RWPE2 (cell line): ENCODE measurements at regions not wholly inside any gene's neighbourhood (a gene's known extent, or its start where the extent isn't known, plus 50 kb on each side); places are given as distances from the start of the nearest gene placed in this dataset.

Experiments
- ATAC-seq: fragments of 200-7000 bp; cut with Tn5 transposase; 3 replicates; pipeline ENCODE4 v1.9.1; 2021; ENCODE audit warnings: low read depth
- DNase-seq: peaks from one replicate; pipeline ENCODE4 v3.0.0-alpha.2; 2020; ENCODE audit warnings: low spot score
- H3K27ac ChIP-seq: fragments of 450-650 bp; 2 replicates; pipeline ENCODE4 v1.5.1; 2017; ENCODE audit warnings: mild to moderate bottlenecking; ENCODE audit not compliant: poor library complexity, severe bottlenecking
- H3K27me3 ChIP-seq: fragments of 250-450 bp; sonication (Bioruptor Pico); 2 replicates; pipeline ENCODE4 v1.5.1; 2021; ENCODE audit warnings: mild to moderate bottlenecking, moderate library complexity; ENCODE audit not compliant: insufficient read depth, poor library complexity, severe bottlenecking
- H3K36me3 ChIP-seq: fragments of 250-450 bp; sonication (Bioruptor Pico); 2 replicates; pipeline ENCODE4 v1.5.1; 2020; ENCODE audit warnings: low read depth, mild to moderate bottlenecking, moderate library complexity
- H3K4me1 ChIP-seq: fragments of 250-450 bp; sonication (Bioruptor Pico); 2 replicates; pipeline ENCODE4 v1.5.1; 2021; ENCODE audit warnings: mild to moderate bottlenecking, moderate library complexity; ENCODE audit not compliant: insufficient read depth, poor library complexity, severe bottlenecking
- H3K4me3 ChIP-seq: fragments of 250-450 bp; sonication (Bioruptor Pico); 2 replicates; pipeline ENCODE4 v1.5.1; 2021; ENCODE audit warnings: mild to moderate bottlenecking, moderate library complexity; ENCODE audit not compliant: severe bottlenecking
- H3K9me3 ChIP-seq: fragments of 250-450 bp; sonication (Bioruptor Pico); 2 replicates; pipeline ENCODE4 v1.5.1; 2021; ENCODE audit warnings: mild to moderate bottlenecking, moderate library complexity; ENCODE audit not compliant: severe bottlenecking
- TF ChIP-seq, protein P1 (sequence below): fragments of 450-650 bp; IDR thresholded peaks from one replicate; pipeline ENCODE4 v1.5.1; 2017; ENCODE audit warnings: mild to moderate bottlenecking, moderate library complexity; ENCODE audit not compliant: poor library complexity, severe bottlenecking

GRCh38 chr10:22852712-22853353, 75.0 kb upstream of the ARMC3 start:
- no peak for ATAC-seq
- H3K27me3 ChIP-seq: no peaks in the 10 kb centered on the region
- no peak overlapping the region for H3K27ac ChIP-seq
- H3K9me3 ChIP-seq: no peaks in the 10 kb centered on the region
- no peaks in the 10 kb centered on the region for H3K4me1 ChIP-seq
- DNase-seq: no peak
- H3K4me3 ChIP-seq: no peak overlapping the region
- H3K36me3 ChIP-seq: no peaks in the 10 kb centered on the region
- TF ChIP-seq, protein P1, sequence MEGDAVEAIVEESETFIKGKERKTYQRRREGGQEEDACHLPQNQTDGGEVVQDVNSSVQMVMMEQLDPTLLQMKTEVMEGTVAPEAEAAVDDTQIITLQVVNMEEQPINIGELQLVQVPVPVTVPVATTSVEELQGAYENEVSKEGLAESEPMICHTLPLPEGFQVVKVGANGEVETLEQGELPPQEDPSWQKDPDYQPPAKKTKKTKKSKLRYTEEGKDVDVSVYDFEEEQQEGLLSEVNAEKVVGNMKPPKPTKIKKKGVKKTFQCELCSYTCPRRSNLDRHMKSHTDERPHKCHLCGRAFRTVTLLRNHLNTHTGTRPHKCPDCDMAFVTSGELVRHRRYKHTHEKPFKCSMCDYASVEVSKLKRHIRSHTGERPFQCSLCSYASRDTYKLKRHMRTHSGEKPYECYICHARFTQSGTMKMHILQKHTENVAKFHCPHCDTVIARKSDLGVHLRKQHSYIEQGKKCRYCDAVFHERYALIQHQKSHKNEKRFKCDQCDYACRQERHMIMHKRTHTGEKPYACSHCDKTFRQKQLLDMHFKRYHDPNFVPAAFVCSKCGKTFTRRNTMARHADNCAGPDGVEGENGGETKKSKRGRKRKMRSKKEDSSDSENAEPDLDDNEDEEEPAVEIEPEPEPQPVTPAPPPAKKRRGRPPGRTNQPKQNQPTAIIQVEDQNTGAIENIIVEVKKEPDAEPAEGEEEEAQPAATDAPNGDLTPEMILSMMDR: no peak

DNA sequence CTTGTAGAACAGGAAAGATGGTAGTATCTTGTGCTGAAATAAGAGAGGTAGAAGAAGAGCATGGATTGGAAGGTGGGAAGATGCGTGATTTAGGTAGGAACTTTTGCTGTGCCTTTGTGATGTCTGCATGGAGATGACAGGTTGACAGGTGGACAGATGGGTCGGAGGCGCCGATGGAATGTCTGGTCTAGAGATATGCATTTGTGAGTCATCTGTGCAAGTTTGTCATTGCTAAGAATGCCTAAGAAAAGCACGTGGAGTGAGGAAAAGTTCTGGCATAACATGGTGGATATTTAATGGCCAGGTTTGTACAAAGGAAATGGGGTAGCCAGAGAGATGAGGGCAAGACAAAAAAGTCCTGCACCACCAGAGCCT, 76.0 kb upstream of the ARMC3 start:
- no peak overlapping the region for H3K4me3 ChIP-seq
- no peaks in the 10 kb centered on the region for H3K27me3 ChIP-seq
- no peak overlapping the region for H3K27ac ChIP-seq
- TF ChIP-seq, protein P1: no peak
- no peaks in the 10 kb centered on the region for H3K9me3 ChIP-seq
- no peaks in the 10 kb centered on the region for H3K36me3 ChIP-seq
- H3K4me1 ChIP-seq: no peaks in the 10 kb centered on the region
- DNase-seq (no peak), ATAC-seq (peak; percentile 41; the same call in 1 of the 3 replicates)

DNA sequence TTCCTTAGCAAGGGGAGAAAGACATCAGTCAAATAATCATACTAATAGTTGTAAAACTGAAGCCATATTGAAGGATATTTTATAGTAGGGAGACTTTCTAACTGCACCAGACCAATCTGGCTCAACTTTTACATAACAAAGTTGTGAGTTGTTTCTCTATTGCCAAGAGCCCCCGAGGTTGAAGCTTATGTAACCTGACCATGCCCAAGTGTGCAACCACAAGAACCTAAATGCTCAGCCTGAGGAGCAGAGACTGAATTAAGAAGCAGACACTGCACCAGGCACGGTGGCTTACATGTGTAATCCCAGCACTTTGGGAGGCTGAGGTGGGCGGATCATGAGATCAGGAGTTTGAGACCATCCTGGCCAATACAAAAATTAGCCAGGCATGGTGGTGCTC, 77.3 kb upstream of the ARMC3 start:
- DNase-seq: no peak
- Histone ChIP-seq H3K36me3 (no peaks in the 10 kb centered on the region), H3K9me3 (no peaks in the 10 kb centered on the region), H3K27me3 (no peaks in the 10 kb centered on the region), H3K4me1 (no peaks in the 10 kb centered on the region), H3K27ac (no peak overlapping the region), H3K4me3 (no peak overlapping the region)
- TF ChIP-seq, protein P1: no peak
- ATAC-seq: no peak

GRCh38 chr10:22849077-22849805, 78.6 kb upstream of the ARMC3 start:
- no peaks in the 10 kb centered on the region for H3K4me1 ChIP-seq
- DNase-seq (no peak), ATAC-seq (no peak)
- H3K4me3 ChIP-seq: no peak overlapping the region
- H3K27ac ChIP-seq: no peak overlapping the region
- H3K36me3 ChIP-seq: no peaks in the 10 kb centered on the region
- no peaks in the 10 kb centered on the region for H3K27me3 ChIP-seq
- no peaks in the 10 kb centered on the region for H3K9me3 ChIP-seq
- TF ChIP-seq, protein P1: no peak

GRCh38 chr10:22848509-22848908, 79.3 kb upstream of the ARMC3 start:
- DNase-seq: no peak
- no peak overlapping the region for H3K4me3 ChIP-seq
- no peak for ATAC-seq
- no peaks in the 10 kb centered on the region for H3K9me3 ChIP-seq
- H3K4me1 ChIP-seq: no peaks in the 10 kb centered on the region
- H3K36me3 ChIP-seq: no peaks in the 10 kb centered on the region
- no peaks in the 10 kb centered on the region for H3K27me3 ChIP-seq
- H3K27ac ChIP-seq: no peak overlapping the region
- TF ChIP-seq, protein P1: no peak
